ENCODE measurements at regions not wholly inside any gene's neighbourhood (a gene's known extent, or its start where the extent isn't known, plus 50 kb on each side); places are given as distances from the start of the nearest gene placed in this dataset.

DNA sequence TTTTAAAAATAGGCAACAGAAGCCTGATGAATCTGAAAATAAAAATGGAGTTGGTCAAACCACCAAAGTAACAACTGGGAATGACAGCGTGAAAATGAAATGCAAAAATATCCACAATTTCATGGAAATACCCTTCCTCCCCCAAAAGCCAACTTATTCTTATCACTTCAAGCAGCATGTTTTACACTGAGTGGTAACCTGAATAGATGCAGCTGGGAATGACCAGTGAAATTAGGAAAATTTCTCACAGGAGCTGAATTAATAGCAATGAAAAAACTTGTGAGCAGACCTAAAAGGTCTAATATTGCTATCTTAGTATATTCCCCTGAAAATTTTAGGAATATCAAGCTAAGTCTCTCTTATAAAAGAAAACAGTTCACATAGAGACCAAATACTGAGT is 239.0 kb downstream of the PCDH18 start:
- TF ChIP-seq EP300 (IDR thresholded peaks at IDR 0.05; ENCODE audit: borderline replicate concordance) (no peak), RAD21 (IDR thresholded peaks at IDR 0.05; ENCODE audit: low read depth) (no peak), TAF1 (IDR thresholded peaks at IDR 0.05; ENCODE audit: low read depth) (no peak), YY1 (IDR thresholded peaks at IDR 0.05; ENCODE audit: low read depth) (no peak)
- TF ChIP-seq, protein P1, sequence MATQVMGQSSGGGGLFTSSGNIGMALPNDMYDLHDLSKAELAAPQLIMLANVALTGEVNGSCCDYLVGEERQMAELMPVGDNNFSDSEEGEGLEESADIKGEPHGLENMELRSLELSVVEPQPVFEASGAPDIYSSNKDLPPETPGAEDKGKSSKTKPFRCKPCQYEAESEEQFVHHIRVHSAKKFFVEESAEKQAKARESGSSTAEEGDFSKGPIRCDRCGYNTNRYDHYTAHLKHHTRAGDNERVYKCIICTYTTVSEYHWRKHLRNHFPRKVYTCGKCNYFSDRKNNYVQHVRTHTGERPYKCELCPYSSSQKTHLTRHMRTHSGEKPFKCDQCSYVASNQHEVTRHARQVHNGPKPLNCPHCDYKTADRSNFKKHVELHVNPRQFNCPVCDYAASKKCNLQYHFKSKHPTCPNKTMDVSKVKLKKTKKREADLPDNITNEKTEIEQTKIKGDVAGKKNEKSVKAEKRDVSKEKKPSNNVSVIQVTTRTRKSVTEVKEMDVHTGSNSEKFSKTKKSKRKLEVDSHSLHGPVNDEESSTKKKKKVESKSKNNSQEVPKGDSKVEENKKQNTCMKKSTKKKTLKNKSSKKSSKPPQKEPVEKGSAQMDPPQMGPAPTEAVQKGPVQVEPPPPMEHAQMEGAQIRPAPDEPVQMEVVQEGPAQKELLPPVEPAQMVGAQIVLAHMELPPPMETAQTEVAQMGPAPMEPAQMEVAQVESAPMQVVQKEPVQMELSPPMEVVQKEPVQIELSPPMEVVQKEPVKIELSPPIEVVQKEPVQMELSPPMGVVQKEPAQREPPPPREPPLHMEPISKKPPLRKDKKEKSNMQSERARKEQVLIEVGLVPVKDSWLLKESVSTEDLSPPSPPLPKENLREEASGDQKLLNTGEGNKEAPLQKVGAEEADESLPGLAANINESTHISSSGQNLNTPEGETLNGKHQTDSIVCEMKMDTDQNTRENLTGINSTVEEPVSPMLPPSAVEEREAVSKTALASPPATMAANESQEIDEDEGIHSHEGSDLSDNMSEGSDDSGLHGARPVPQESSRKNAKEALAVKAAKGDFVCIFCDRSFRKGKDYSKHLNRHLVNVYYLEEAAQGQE (IDR thresholded peaks at IDR 0.05; ENCODE audit: low read depth) = no peak
- TF ChIP-seq, protein P2, sequence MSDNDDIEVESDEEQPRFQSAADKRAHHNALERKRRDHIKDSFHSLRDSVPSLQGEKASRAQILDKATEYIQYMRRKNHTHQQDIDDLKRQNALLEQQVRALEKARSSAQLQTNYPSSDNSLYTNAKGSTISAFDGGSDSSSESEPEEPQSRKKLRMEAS (IDR thresholded peaks at IDR 0.05) = no peak

All from Ishikawa (cell line).